Suprapubic skin (tissue), 4 donors: ENCODE measurements at regions not wholly inside any gene's neighbourhood (a gene's known extent, or its start where the extent isn't known, plus 50 kb on each side); places are given as distances from the start of the nearest gene placed in this dataset.

Source experiments
- CTCF ChIP-seq, 2 donors: fragments of 200-600 bp in 1 of 2; fragments of 450-650 bp in 1 of 2; sonication (generic) in 1 of 2; IDR thresholded peaks; one replicate each; pipeline ENCODE4 v1.5.1; 2016 to 2019; ENCODE audit warnings: antibody characterized with exemption in 2 of 2, mild to moderate bottlenecking in 1 of 2, moderate library complexity in 1 of 2
- POLR2A ChIP-seq, 2 donors: fragments of 450-650 bp; IDR thresholded peaks; one replicate each; pipeline ENCODE4 v1.6.1; 2017; ENCODE audit warnings: antibody characterized with exemption in 2 of 2, mild to moderate bottlenecking in 2 of 2, moderate library complexity in 2 of 2
- POLR2AphosphoS5 ChIP-seq, 3 donors: sonication (generic); formaldehyde crosslinking; IDR thresholded peaks; one replicate each; pipeline ENCODE4 v1.6.1; 2017; ENCODE audit warnings: antibody characterized with exemption in 3 of 3

DNA sequence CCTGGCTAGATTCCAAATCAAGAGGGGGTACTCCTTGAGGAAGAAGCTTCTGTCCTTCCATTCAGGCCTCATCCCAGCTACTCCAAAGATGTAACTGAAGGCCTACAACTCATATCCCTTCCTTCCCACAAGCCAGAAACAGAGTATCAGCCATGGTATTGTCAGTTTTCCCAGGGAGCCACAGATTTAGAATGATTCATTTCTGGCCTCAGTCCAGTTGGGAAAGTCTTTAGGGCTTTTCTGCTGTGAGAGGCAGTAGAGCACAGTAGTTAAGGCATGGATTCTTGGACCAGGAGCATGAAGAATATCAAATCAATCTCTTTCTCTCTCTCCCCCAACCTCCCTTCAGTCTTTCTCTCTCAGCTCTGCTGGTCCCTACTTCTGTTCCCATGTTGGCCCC, 505.0 kb downstream of the BCOR start:
- TF ChIP-seq CTCF (IDR thresholded peaks at IDR 0.05) (no peak), POLR2A (IDR thresholded peaks at IDR 0.05) (no peak), POLR2AphosphoS5 (IDR thresholded peaks at IDR 0.05) (no peak)
